Thyroid gland (tissue), 4 donors: ENCODE measurements at regions not wholly inside any gene's neighbourhood (a gene's known extent, or its start where the extent isn't known, plus 50 kb on each side); places are given as distances from the start of the nearest gene placed in this dataset.

Experiments
- DNase-seq, 2 donors: peaks; one replicate each; pipeline ENCODE4 v3.0.0-alpha.2; 2019
- H3K27ac ChIP-seq, 3 donors: fragments of 200-600 bp; sonication (generic); 1 replicate in 2 of 3; 2 replicates in 1 of 3; pipeline ENCODE4 v1.5.1; 2016 to 2019; ENCODE audit warnings: mild to moderate bottlenecking in 1 of 3, moderate library complexity in 1 of 3
- H3K27me3 ChIP-seq: fragments of 200-600 bp; sonication (generic); one replicate; pipeline ENCODE4 v1.5.1; 2019
- H3K36me3 ChIP-seq, 2 donors: fragments of 200-600 bp; sonication (generic); one replicate each; pipeline ENCODE4 v1.5.1; 2016 to 2019
- H3K4me1 ChIP-seq, 2 donors: fragments of 200-600 bp; sonication (generic); one replicate each; pipeline ENCODE4 v1.5.1; 2017 to 2019
- H3K4me3 ChIP-seq, 3 donors: fragments of 200-600 bp; sonication (generic); replicated peaks in 1 of 3; 1 replicate in 2 of 3; 2 replicates in 1 of 3; pipeline ENCODE4 v1.5.1; 2016; ENCODE audit warnings: mild to moderate bottlenecking in 1 of 3
- H3K9me3 ChIP-seq: fragments of 200-600 bp; sonication (generic); one replicate; pipeline ENCODE4 v1.5.1; 2017
- POLR2A ChIP-seq, 2 donors: fragments of 450-650 bp; IDR thresholded peaks; one replicate each; pipeline ENCODE4 v1.6.1; 2017; ENCODE audit warnings: antibody characterized with exemption in 2 of 2, mild to moderate bottlenecking in 2 of 2, moderate library complexity in 1 of 2
- WGBS, 2 donors: methylation state at CpG; one replicate each; pipeline ENCODE4 v1.1.5; 2017; 5-methylcytosine and 5-hydroxymethylcytosine counted together
- intact Hi-C: fragments of 100-400 bp; cut with DNase I; formaldehyde crosslinking; loops from one replicate; pipeline ENCODE4 v1.15.1; 2023
- TF ChIP-seq, protein P1 (sequence below), 6 experiments: fragments of 200-600 bp in 3 of 6; fragments of 450-650 bp in 3 of 6; sonication (generic) in 3 of 6; IDR thresholded peaks; one replicate each; pipeline ENCODE4 v1.5.1; 2016 to 2019; ENCODE audit warnings: antibody characterized with exemption in 6 of 6, mild to moderate bottlenecking in 2 of 6, inconsistent platforms in 1 of 6, moderate library complexity in 1 of 6

DNA sequence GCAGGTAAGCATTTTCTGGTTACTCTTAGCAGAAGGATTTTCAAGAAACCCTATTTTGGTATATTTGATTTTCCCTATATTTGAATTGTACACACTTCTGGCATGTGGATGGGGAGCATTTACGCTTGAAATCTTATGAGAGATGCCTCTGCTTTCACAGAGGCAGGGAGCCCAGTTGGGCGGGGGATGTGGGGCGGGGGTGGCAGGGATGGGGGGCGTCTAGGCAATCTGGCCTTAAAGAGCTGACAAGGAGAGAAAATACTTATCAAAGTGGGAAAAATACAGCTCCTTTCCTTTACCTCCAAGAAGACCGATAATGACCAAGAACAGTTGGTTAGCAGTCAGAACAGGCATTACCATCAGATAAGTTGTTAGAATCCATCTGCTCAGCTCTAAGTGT lies 79.1 kb upstream of the NUDT7 start:
- TF ChIP-seq, protein P1, sequence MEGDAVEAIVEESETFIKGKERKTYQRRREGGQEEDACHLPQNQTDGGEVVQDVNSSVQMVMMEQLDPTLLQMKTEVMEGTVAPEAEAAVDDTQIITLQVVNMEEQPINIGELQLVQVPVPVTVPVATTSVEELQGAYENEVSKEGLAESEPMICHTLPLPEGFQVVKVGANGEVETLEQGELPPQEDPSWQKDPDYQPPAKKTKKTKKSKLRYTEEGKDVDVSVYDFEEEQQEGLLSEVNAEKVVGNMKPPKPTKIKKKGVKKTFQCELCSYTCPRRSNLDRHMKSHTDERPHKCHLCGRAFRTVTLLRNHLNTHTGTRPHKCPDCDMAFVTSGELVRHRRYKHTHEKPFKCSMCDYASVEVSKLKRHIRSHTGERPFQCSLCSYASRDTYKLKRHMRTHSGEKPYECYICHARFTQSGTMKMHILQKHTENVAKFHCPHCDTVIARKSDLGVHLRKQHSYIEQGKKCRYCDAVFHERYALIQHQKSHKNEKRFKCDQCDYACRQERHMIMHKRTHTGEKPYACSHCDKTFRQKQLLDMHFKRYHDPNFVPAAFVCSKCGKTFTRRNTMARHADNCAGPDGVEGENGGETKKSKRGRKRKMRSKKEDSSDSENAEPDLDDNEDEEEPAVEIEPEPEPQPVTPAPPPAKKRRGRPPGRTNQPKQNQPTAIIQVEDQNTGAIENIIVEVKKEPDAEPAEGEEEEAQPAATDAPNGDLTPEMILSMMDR (IDR thresholded peaks at IDR 0.05) = no peak
- TF ChIP-seq POLR2A (IDR thresholded peaks at IDR 0.05) = no peak
- DNase-seq = no peak
- Histone ChIP-seq H3K27me3 (no peaks in the 10 kb centered on the region), H3K4me3 (no peak overlapping the region), H3K27ac (no peak overlapping the region), H3K4me1 (peaks cover 15 to 16% of the 10 kb centered on the region in 2 donors), H3K36me3 (no peaks in the 10 kb centered on the region), H3K9me3 (no peaks in the 10 kb centered on the region)
- WGBS, 2 donors = 81 to 88% methylated on average over 5 of the region's 5 CpGs
- intact Hi-C loops = no loop called here

DNA sequence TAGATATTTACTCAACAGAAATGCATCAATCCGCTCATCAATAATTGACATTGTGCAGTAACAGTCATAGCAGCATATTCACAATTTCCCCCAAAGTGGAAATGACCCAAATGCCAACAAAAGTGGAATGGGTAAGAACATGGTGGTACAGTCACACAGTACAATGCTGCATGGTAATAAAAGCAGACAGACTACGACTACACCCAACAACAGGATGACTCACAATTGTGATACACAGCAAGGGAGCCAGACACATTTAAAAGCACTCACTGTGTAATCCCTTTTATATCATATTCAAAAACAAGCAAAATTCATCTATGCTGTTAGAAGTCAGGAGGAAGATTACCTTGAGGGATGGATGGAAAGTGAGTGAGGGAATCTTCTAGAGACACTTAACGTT lies 76.5 kb upstream of the NUDT7 start:
- intact Hi-C loops = no loop called here
- Histone ChIP-seq H3K4me3 (no peak overlapping the region), H3K9me3 (no peaks in the 10 kb centered on the region), H3K36me3 (no peaks in the 10 kb centered on the region), H3K27ac (no peak overlapping the region), H3K4me1 (peaks cover 5 to 6% of the 10 kb centered on the region in 2 donors), H3K27me3 (no peaks in the 10 kb centered on the region)
- WGBS, 2 donors = 91 to 95% methylated on average over 3 of the region's 3 CpGs
- DNase-seq = no peak
- TF ChIP-seq, protein P1 (IDR thresholded peaks at IDR 0.05) = no peak
- TF ChIP-seq POLR2A (IDR thresholded peaks at IDR 0.05) = no peak

GRCh38 chr16:77647726-77648125 lies 74.6 kb upstream of the NUDT7 start:
- H3K4me1 ChIP-seq = no peaks in the 10 kb centered on the region
- no peaks in the 10 kb centered on the region for H3K36me3 ChIP-seq
- no peak for DNase-seq
- TF ChIP-seq, protein P1 (IDR thresholded peaks at IDR 0.05) = no peak
- TF ChIP-seq POLR2A (IDR thresholded peaks at IDR 0.05) = no peak
- no peaks in the 10 kb centered on the region for H3K9me3 ChIP-seq
- H3K4me3 ChIP-seq = no peak overlapping the region
- intact Hi-C loops = no loop called here
- no peaks in the 10 kb centered on the region for H3K27me3 ChIP-seq
- H3K27ac ChIP-seq = no peak overlapping the region
- 64 to 78% methylated on average over 1 of the region's 1 CpG for WGBS, 2 donors

GRCh38 chr16:77650761-77651160 lies 71.6 kb upstream of the NUDT7 start:
- no peak for TF ChIP-seq POLR2A (IDR thresholded peaks at IDR 0.05)
- TF ChIP-seq, protein P1 (IDR thresholded peaks at IDR 0.05) = no peak
- 75 to 76% methylated on average over 3 of the region's 3 CpGs for WGBS, 2 donors
- Histone ChIP-seq H3K4me3 (no peak overlapping the region), H3K27ac (no peak overlapping the region), H3K4me1 (no peaks in the 10 kb centered on the region), H3K36me3 (no peaks in the 10 kb centered on the region), H3K9me3 (no peaks in the 10 kb centered on the region), H3K27me3 (no peaks in the 10 kb centered on the region)
- intact Hi-C loops = no loop called here
- no peak for DNase-seq

DNA sequence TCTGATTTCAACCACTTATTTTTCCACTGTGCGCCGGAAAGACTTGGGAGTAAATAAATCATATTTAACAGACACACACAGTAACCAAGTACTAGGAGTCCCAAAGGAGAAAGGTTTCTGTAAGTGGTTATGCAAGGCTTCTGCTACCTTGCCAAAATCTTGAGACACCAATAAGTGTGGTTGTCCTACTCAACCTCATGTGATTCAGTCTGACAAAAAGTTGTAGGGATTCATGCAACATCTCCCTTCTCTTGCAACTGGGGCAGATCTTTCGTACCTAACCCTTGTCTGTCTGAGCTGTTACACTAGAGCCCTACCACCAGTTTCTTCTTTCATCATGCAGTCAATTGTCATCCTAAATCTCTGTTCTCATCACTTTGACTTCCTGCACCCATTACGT lies 69.9 kb upstream of the NUDT7 start:
- TF ChIP-seq, protein P1 (IDR thresholded peaks at IDR 0.05) = no peak
- TF ChIP-seq POLR2A (IDR thresholded peaks at IDR 0.05) = no peak
- intact Hi-C loops = no loop called here
- Histone ChIP-seq H3K4me1 (no peaks in the 10 kb centered on the region), H3K9me3 (no peaks in the 10 kb centered on the region), H3K36me3 (no peaks in the 10 kb centered on the region), H3K27me3 (no peaks in the 10 kb centered on the region), H3K27ac (no peak overlapping the region), H3K4me3 (no peak overlapping the region)
- DNase-seq = no peak
- 94 to 96% methylated on average over 4 of the region's 4 CpGs for WGBS, 2 donors
